ENCODE measurements at regions not wholly inside any gene's neighbourhood (a gene's known extent, or its start where the extent isn't known, plus 50 kb on each side); places are given as distances from the start of the nearest gene placed in this dataset.

DNA sequence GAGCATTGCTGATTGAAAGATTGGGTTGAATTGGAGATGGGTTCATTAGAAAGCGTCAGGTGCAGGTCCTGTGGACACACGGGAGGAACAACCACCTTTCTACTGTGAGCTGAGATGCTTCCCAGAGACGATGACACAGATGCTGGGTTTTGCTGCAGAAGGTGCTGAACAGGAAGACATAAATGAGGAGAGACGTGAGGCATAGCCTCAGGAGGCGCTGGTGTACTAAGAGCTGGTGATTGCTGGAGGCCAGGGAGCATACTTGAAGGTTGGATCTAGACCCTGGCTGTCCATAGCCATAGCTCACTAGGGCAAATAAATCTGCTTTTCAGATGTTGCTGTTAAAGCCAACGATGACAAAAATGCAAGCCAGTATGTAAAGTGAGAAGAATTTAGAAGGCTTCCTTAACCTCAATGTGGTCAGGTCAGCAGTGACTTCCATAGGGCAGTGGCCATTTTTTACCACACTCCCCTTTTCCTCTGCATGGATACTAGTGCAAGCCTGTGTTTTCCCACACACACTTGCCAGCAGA is 153.7 kb downstream of the SOX11 start:
- TF ChIP-seq, protein P1, sequence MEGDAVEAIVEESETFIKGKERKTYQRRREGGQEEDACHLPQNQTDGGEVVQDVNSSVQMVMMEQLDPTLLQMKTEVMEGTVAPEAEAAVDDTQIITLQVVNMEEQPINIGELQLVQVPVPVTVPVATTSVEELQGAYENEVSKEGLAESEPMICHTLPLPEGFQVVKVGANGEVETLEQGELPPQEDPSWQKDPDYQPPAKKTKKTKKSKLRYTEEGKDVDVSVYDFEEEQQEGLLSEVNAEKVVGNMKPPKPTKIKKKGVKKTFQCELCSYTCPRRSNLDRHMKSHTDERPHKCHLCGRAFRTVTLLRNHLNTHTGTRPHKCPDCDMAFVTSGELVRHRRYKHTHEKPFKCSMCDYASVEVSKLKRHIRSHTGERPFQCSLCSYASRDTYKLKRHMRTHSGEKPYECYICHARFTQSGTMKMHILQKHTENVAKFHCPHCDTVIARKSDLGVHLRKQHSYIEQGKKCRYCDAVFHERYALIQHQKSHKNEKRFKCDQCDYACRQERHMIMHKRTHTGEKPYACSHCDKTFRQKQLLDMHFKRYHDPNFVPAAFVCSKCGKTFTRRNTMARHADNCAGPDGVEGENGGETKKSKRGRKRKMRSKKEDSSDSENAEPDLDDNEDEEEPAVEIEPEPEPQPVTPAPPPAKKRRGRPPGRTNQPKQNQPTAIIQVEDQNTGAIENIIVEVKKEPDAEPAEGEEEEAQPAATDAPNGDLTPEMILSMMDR (IDR thresholded peaks at IDR 0.05): no peak
- H3K9me3 Mint-ChIP-seq: no peaks in the 10 kb centered on the region
- POLR2A ChIA-PET: no interaction called here
- no peaks in the 10 kb centered on the region for H3K36me3 Mint-ChIP-seq (ENCODE audit: low read depth)
- CTCF ChIA-PET: no interaction called here
- H3K4me3 Mint-ChIP-seq: no peak overlapping the region
- ATAC-seq (ENCODE audit: low read depth): no peak
- H3K4me1 Mint-ChIP-seq: no peaks in the 10 kb centered on the region
- DNase-seq: no peak
- H3K27me3 Mint-ChIP-seq: no peaks in the 10 kb centered on the region
- no peak overlapping the region for H3K27ac Mint-ChIP-seq
- intact Hi-C loops (cut with micrococcal nuclease): no loop called here

- no peaks in the 10 kb centered on the region for H3K4me1 Mint-ChIP-seq
- no peak overlapping the region for H3K4me3 Mint-ChIP-seq
- intact Hi-C loops (cut with micrococcal nuclease): no loop called here
- H3K9me3 Mint-ChIP-seq: no peaks in the 10 kb centered on the region
- ATAC-seq (ENCODE audit: low read depth): no peak
- no peaks in the 10 kb centered on the region for H3K36me3 Mint-ChIP-seq (ENCODE audit: low read depth)
- ChIA-PET POLR2A (no interaction called here), CTCF (no interaction called here)
- no peaks in the 10 kb centered on the region for H3K27me3 Mint-ChIP-seq
- no peak overlapping the region for H3K27ac Mint-ChIP-seq
- no peak for DNase-seq
- TF ChIP-seq, protein P1 (IDR thresholded peaks at IDR 0.05): no peak
These were observed 154.7 kb downstream of the SOX11 start for GRCh38 chr2:5846881-5847280.

DNA sequence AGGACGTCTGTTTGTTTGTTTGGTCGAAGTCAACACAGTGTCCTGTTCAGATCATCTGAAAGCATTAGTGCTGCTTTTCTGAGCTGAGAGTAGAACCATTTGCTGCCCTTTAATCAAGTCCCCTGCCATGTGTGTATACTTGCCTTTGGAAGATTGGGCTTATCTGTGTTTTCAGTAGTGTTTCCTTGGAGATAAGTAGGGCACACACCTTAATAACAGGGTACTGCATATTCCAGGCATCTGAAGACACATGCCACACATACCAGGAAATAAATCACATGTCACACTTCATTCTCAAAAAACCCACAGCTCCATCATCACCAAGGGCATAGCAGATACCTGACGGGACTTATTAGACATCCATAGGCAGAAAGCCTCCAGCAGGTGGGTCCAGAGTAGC is 157.4 kb downstream of the SOX11 start:
- TF ChIP-seq, protein P1 (IDR thresholded peaks at IDR 0.05): no peak
- intact Hi-C loops (cut with micrococcal nuclease): no loop called here
- DNase-seq (no peak), ATAC-seq (ENCODE audit: low read depth) (no peak)
- ChIA-PET CTCF (no interaction called here), POLR2A (no interaction called here)
- Mint-ChIP-seq H3K36me3 (ENCODE audit: low read depth) (no peaks in the 10 kb centered on the region), H3K4me1 (no peaks in the 10 kb centered on the region), H3K27me3 (no peaks in the 10 kb centered on the region), H3K9me3 (no peaks in the 10 kb centered on the region), H3K4me3 (no peak overlapping the region), H3K27ac (no peak overlapping the region)

DNA sequence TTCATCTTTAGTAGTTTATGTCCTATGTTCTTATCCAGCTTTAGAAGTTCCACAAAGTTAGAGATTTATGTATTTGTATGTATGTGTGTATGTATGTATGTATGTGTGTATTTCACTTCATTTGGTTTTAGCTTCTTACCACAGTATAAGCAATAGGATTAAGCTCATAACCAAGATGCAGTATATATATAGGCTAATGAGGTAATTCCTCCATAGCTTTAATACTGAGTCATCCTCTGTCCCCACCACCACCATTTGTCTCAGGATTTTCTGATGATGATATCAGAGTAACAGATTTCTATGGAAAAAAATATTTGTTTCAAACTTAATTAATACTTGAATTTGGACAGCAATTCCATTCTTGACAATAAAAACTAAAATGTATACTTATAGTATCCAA is 159.2 kb downstream of the SOX11 start:
- no peaks in the 10 kb centered on the region for H3K36me3 Mint-ChIP-seq (ENCODE audit: low read depth)
- intact Hi-C loops (cut with micrococcal nuclease): no loop called here
- TF ChIP-seq, protein P1 (IDR thresholded peaks at IDR 0.05): no peak

GRCh38 chr2:5854797-5855196 is 162.6 kb downstream of the SOX11 start:
- ATAC-seq (ENCODE audit: low read depth): no peak
- H3K4me1 Mint-ChIP-seq: no peaks in the 10 kb centered on the region
- TF ChIP-seq, protein P1 (IDR thresholded peaks at IDR 0.05): no peak
- no peak overlapping the region for H3K4me3 Mint-ChIP-seq
- ChIA-PET CTCF (no interaction called here), POLR2A (no interaction called here)
- DNase-seq: no peak
- H3K36me3 Mint-ChIP-seq (ENCODE audit: low read depth): no peaks in the 10 kb centered on the region
- no peaks in the 10 kb centered on the region for H3K27me3 Mint-ChIP-seq
- intact Hi-C loops (cut with micrococcal nuclease): no loop called here
- H3K9me3 Mint-ChIP-seq: peaks cover 8% of the 10 kb centered on the region
- no peak overlapping the region for H3K27ac Mint-ChIP-seq

More for the DNA sequence above, 159.2 kb downstream of the SOX11 start:
- Mint-ChIP-seq H3K9me3 (no peaks in the 10 kb centered on the region), H3K4me3 (no peak overlapping the region), H3K27me3 (no peaks in the 10 kb centered on the region), H3K4me1 (no peaks in the 10 kb centered on the region), H3K27ac (no peak overlapping the region)
- CTCF ChIA-PET: no interaction called here
- DNase-seq (no peak), ATAC-seq (ENCODE audit: low read depth) (no peak)
- POLR2A ChIA-PET: no interaction called here

All from activated B cell treated with CpG ODN at 0.5 μM for 24 hours (primary cell).